ENCODE measurements at regions not wholly inside any gene's neighbourhood (a gene's known extent, or its start where the extent isn't known, plus 50 kb on each side); places are given as distances from the start of the nearest gene placed in this dataset.

DNA sequence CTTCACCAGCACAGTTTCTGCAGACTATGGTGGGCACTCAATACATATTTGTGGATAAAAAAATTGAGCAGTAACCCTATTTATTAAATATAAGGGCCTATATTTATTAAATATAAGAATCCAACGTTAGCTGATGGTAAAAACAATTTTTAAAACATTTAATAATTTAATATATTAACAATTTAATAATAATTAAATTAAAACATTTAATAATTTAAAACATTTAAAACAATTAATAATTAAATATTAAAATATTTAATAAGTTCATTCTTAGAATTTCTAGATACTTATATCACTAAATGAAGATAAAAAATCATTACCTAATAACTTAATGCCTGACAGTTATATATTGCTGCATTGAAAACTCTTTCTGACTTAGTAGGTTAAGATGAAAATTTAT lies 880.2 kb upstream of the EPHA6 start:
- TF ChIP-seq FOSL1 (IDR thresholded peaks at IDR 0.05; ENCODE audit: insufficient read depth, low read depth, low read length), result no peak
- TF ChIP-seq, protein P1, sequence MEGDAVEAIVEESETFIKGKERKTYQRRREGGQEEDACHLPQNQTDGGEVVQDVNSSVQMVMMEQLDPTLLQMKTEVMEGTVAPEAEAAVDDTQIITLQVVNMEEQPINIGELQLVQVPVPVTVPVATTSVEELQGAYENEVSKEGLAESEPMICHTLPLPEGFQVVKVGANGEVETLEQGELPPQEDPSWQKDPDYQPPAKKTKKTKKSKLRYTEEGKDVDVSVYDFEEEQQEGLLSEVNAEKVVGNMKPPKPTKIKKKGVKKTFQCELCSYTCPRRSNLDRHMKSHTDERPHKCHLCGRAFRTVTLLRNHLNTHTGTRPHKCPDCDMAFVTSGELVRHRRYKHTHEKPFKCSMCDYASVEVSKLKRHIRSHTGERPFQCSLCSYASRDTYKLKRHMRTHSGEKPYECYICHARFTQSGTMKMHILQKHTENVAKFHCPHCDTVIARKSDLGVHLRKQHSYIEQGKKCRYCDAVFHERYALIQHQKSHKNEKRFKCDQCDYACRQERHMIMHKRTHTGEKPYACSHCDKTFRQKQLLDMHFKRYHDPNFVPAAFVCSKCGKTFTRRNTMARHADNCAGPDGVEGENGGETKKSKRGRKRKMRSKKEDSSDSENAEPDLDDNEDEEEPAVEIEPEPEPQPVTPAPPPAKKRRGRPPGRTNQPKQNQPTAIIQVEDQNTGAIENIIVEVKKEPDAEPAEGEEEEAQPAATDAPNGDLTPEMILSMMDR (IDR thresholded peaks at IDR 0.05; ENCODE audit: control extremely low read depth in 1 of 3, insufficient read depth in 1 of 3, low read depth in 1 of 3, low read length in 3 of 3), result no peak
- TF ChIP-seq EP300 (IDR thresholded peaks at IDR 0.05; ENCODE audit: borderline replicate concordance in 1 of 2, low read depth in 2 of 2, low read length in 2 of 2), result no peak
- no peak for TF ChIP-seq SRF (IDR thresholded peaks at IDR 0.05; ENCODE audit: low read depth, low read length)
- no peak for TF ChIP-seq RFX5 (IDR thresholded peaks at IDR 0.05; ENCODE audit: borderline replicate concordance, low read depth, low read length)

All from H1 (cell line).